OCI-LY1 (cell line): ENCODE measurements at regions not wholly inside any gene's neighbourhood (a gene's known extent, or its start where the extent isn't known, plus 50 kb on each side); places are given as distances from the start of the nearest gene placed in this dataset.

Experiments used
- H2AFZ ChIP-seq: fragments of 200-600 bp; sonication (generic), shearing (Covaris generic); 2 replicates; pipeline ENCODE4 v1.6.0; 2014; ENCODE audit warnings: antibody characterized with exemption, mild to moderate bottlenecking, low read length
- H3F3A ChIP-seq: fragments of 200-600 bp; sonication (generic), shearing (Covaris generic); 2 replicates; pipeline ENCODE4 v1.6.0; 2014; ENCODE audit warnings: mild to moderate bottlenecking, antibody characterized with exemption, low read length, moderate library complexity; ENCODE audit not compliant: insufficient read depth
- H3K27ac ChIP-seq: fragments of 200-600 bp; sonication (generic); 2 replicates; pipeline ENCODE4 v1.5.1; 2014; ENCODE audit warnings: low read length, mixed run types, mild to moderate bottlenecking, low read depth; ENCODE audit not compliant: poor library complexity, severe bottlenecking
- H3K27me3 ChIP-seq: fragments of 200-600 bp; sonication (generic); 2 replicates; pipeline ENCODE4 v1.6.0; 2014; ENCODE audit warnings: antibody characterized with exemption, mild to moderate bottlenecking, low read length, moderate library complexity; ENCODE audit not compliant: insufficient read depth
- H3K36me3 ChIP-seq: fragments of 200-600 bp; sonication (generic); 2 replicates; pipeline ENCODE4 v1.6.1; 2014; ENCODE audit warnings: mild to moderate bottlenecking, antibody characterized with exemption, low read length, moderate library complexity, mixed read lengths; ENCODE audit not compliant: insufficient read depth
- H3K4me1 ChIP-seq: fragments of 200-600 bp; sonication (generic); 2 replicates; pipeline ENCODE4 v1.5.1; 2014; ENCODE audit warnings: mild to moderate bottlenecking, low read length, moderate library complexity; ENCODE audit not compliant: insufficient read depth, severe bottlenecking
- H3K4me2 ChIP-seq: fragments of 200-600 bp; sonication (generic), shearing (Covaris generic); 2 replicates; pipeline ENCODE4 v1.6.1; 2014; ENCODE audit warnings: low read length
- H3K4me3 ChIP-seq: fragments of 200-600 bp; sonication (generic); 2 replicates; pipeline ENCODE4 v1.5.1; 2014; ENCODE audit warnings: low read length, low read depth, mild to moderate bottlenecking, mixed read lengths; ENCODE audit not compliant: poor library complexity, severe bottlenecking
- H3K79me2 ChIP-seq: fragments of 200-600 bp; shearing (Covaris generic); 2 replicates; pipeline ENCODE4 v1.6.1; 2016; ENCODE audit warnings: mixed run types, low read length, mixed read lengths; ENCODE audit not compliant: insufficient read depth
- H3K9ac ChIP-seq: fragments of 200-600 bp; sonication (generic), shearing (Covaris generic); 2 replicates; pipeline ENCODE4 v1.6.1; 2014; ENCODE audit warnings: mild to moderate bottlenecking, low read length, mixed read lengths
- H3K9me2 ChIP-seq: fragments of 200-600 bp; sonication (generic), shearing (Covaris generic); 2 replicates; pipeline ENCODE4 v1.6.1; 2014; ENCODE audit warnings: low read depth, mild to moderate bottlenecking, low read length, mixed read lengths
- H3K9me3 ChIP-seq: fragments of 200-600 bp; shearing (Covaris generic); 2 replicates; pipeline ENCODE4 v1.6.1; 2014; ENCODE audit warnings: low read length, mixed read lengths
- H4K20me1 ChIP-seq: fragments of 200-600 bp; sonication (generic), shearing (Covaris generic); 2 replicates; pipeline ENCODE4 v1.6.0; 2016; ENCODE audit warnings: mild to moderate bottlenecking, low read length; ENCODE audit not compliant: insufficient read depth
- CTCF ChIP-seq: fragments of 200-600 bp; sonication (generic), shearing (Covaris generic); IDR thresholded peaks from 2 replicates; pipeline ENCODE4 v1.5.1; 2017; ENCODE audit warnings: mild to moderate bottlenecking, antibody characterized with exemption, low read length, moderate library complexity, mixed read lengths
- EZH2 ChIP-seq: fragments of 200-600 bp; sonication (generic), shearing (Covaris generic); IDR thresholded peaks from 2 replicates; pipeline ENCODE4 v1.8.0; 2017; ENCODE audit warnings: borderline replicate concordance, mixed run types, mild to moderate bottlenecking, antibody characterized with exemption, low read length, moderate library complexity, mixed read lengths

- no peaks in the 10 kb centered on the region for H3K36me3 ChIP-seq
- H3K27ac ChIP-seq = no peak overlapping the region
- no peak overlapping the region for H3K4me3 ChIP-seq
- H3K9me3 ChIP-seq = no peaks in the 10 kb centered on the region
- no peaks in the 10 kb centered on the region for H3K4me1 ChIP-seq
- TF ChIP-seq EZH2 (no peak), CTCF (no peak)
- H3K9ac ChIP-seq = no peak overlapping the region
- no peak overlapping the region for H2AFZ ChIP-seq
- H4K20me1 ChIP-seq = no peaks in the 10 kb centered on the region
- H3K79me2 ChIP-seq = no peaks in the 10 kb centered on the region
- H3K4me2 ChIP-seq = no peak overlapping the region
- H3K27me3 ChIP-seq = no peaks in the 10 kb centered on the region
- H3K9me2 ChIP-seq = no peaks in the 10 kb centered on the region
- H3F3A ChIP-seq = no peaks in the 10 kb centered on the region
Observed at GRCh38 chrX:34404386-34405070, 252.6 kb downstream of the TMEM47 start.

GRCh38 chrX:34401411-34401810 is 255.7 kb downstream of the TMEM47 start:
- H3K27me3 ChIP-seq = no peaks in the 10 kb centered on the region
- no peak overlapping the region for H3K27ac ChIP-seq
- no peaks in the 10 kb centered on the region for H4K20me1 ChIP-seq
- no peaks in the 10 kb centered on the region for H3F3A ChIP-seq
- H3K9ac ChIP-seq = no peak overlapping the region
- H3K4me3 ChIP-seq = no peak overlapping the region
- no peak overlapping the region for H2AFZ ChIP-seq
- no peak for TF ChIP-seq EZH2
- TF ChIP-seq CTCF = no peak
- H3K4me1 ChIP-seq = no peaks in the 10 kb centered on the region
- no peaks in the 10 kb centered on the region for H3K36me3 ChIP-seq
- no peaks in the 10 kb centered on the region for H3K9me3 ChIP-seq
- no peaks in the 10 kb centered on the region for H3K9me2 ChIP-seq
- no peak overlapping the region for H3K4me2 ChIP-seq
- no peaks in the 10 kb centered on the region for H3K79me2 ChIP-seq

- H3K27ac ChIP-seq = no peak overlapping the region
Observed at GRCh38 chrX:34382416-34382815, 250.3 kb upstream of the FAM47A start.

More at GRCh38 chrX:34382416-34382815, 250.3 kb upstream of the FAM47A start:
- H3K9me2 ChIP-seq = no peaks in the 10 kb centered on the region
- TF ChIP-seq CTCF = no peak
- TF ChIP-seq EZH2 = no peak
- no peaks in the 10 kb centered on the region for H3K4me1 ChIP-seq
- H3K4me2 ChIP-seq = no peak overlapping the region
- H3K36me3 ChIP-seq = no peaks in the 10 kb centered on the region
- H3K9me3 ChIP-seq = no peaks in the 10 kb centered on the region
- no peak overlapping the region for H2AFZ ChIP-seq
- H3K9ac ChIP-seq = no peak overlapping the region
- no peaks in the 10 kb centered on the region for H3F3A ChIP-seq
- no peak overlapping the region for H3K4me3 ChIP-seq
- no peaks in the 10 kb centered on the region for H4K20me1 ChIP-seq
- H3K79me2 ChIP-seq = no peaks in the 10 kb centered on the region
- H3K27me3 ChIP-seq = no peaks in the 10 kb centered on the region
